ENCODE measurements at regions not wholly inside any gene's neighbourhood (a gene's known extent, or its start where the extent isn't known, plus 50 kb on each side); places are given as distances from the start of the nearest gene placed in this dataset.

GRCh38 chr1:108043707-108044106, 78.7 kb upstream of the VAV3 start:
- H3K27ac ChIP-seq (replicated peaks), result no peak overlapping the region
- no peak for DNase-seq
- no peaks in the 10 kb centered on the region for H3K9me3 ChIP-seq (replicated peaks)
- TF ChIP-seq CTCF (IDR thresholded peaks at IDR 0.05; ENCODE audit: borderline replicate concordance), result no peak
- H3K36me3 ChIP-seq, result no peaks in the 10 kb centered on the region
- intact Hi-C loops (cut with micrococcal nuclease), result no loop called here
- no peaks in the 10 kb centered on the region for H3K27me3 ChIP-seq (ENCODE audit: low read depth)
- H3K4me1 ChIP-seq, result no peaks in the 10 kb centered on the region
- no peak overlapping the region for H3K4me3 ChIP-seq

GRCh38 chr1:108042610-108043009, 77.6 kb upstream of the VAV3 start:
- intact Hi-C loops (cut with micrococcal nuclease), result no loop called here
- Histone ChIP-seq H3K27ac (replicated peaks) (no peak overlapping the region), H3K27me3 (ENCODE audit: low read depth) (no peaks in the 10 kb centered on the region), H3K4me3 (no peak overlapping the region), H3K9me3 (replicated peaks) (no peaks in the 10 kb centered on the region), H3K4me1 (no peaks in the 10 kb centered on the region), H3K36me3 (no peaks in the 10 kb centered on the region)
- DNase-seq, result no peak
- no peak for TF ChIP-seq CTCF (IDR thresholded peaks at IDR 0.05; ENCODE audit: borderline replicate concordance)

- Histone ChIP-seq H3K4me1 (no peaks in the 10 kb centered on the region), H3K36me3 (no peaks in the 10 kb centered on the region), H3K9me3 (replicated peaks) (no peaks in the 10 kb centered on the region), H3K27me3 (ENCODE audit: low read depth) (no peaks in the 10 kb centered on the region), H3K4me3 (no peak overlapping the region), H3K27ac (replicated peaks) (no peak overlapping the region)
- intact Hi-C loops (cut with micrococcal nuclease), result no loop called here
- DNase-seq, result no peak
- no peak for TF ChIP-seq CTCF (IDR thresholded peaks at IDR 0.05; ENCODE audit: borderline replicate concordance)
Observed at GRCh38 chr1:108041360-108042142, 76.6 kb upstream of the VAV3 start.

- Histone ChIP-seq H3K4me3 (no peak overlapping the region), H3K27me3 (ENCODE audit: low read depth) (no peaks in the 10 kb centered on the region), H3K27ac (replicated peaks) (no peak overlapping the region), H3K4me1 (no peaks in the 10 kb centered on the region), H3K9me3 (replicated peaks) (no peaks in the 10 kb centered on the region), H3K36me3 (no peaks in the 10 kb centered on the region)
- no peak for TF ChIP-seq CTCF (IDR thresholded peaks at IDR 0.05; ENCODE audit: borderline replicate concordance)
- DNase-seq, result no peak
- intact Hi-C loops (cut with micrococcal nuclease), result no loop called here
Observed at GRCh38 chr1:108038653-108039236, 73.8 kb upstream of the VAV3 start.

- Histone ChIP-seq H3K27me3 (ENCODE audit: low read depth) (no peaks in the 10 kb centered on the region), H3K4me1 (no peaks in the 10 kb centered on the region), H3K27ac (replicated peaks) (no peak overlapping the region), H3K4me3 (no peak overlapping the region), H3K36me3 (no peaks in the 10 kb centered on the region), H3K9me3 (replicated peaks) (no peaks in the 10 kb centered on the region)
- no peak for DNase-seq
- intact Hi-C loops (cut with micrococcal nuclease), result no loop called here
- TF ChIP-seq CTCF (IDR thresholded peaks at IDR 0.05; ENCODE audit: borderline replicate concordance), result no peak
Observed at GRCh38 chr1:108036796-108037562, 72.0 kb upstream of the VAV3 start.
